NB4 (cell line): ENCODE measurements at regions not wholly inside any gene's neighbourhood (a gene's known extent, or its start where the extent isn't known, plus 50 kb on each side); places are given as distances from the start of the nearest gene placed in this dataset.
"Not testable (repeated sequence)": the region's sequence is repeated elsewhere in the genome, so short reads cannot be mapped to it uniquely, and the experiment has no call there.

Source experiments
- DNase-seq: peaks from one replicate; pipeline ENCODE4 v3.0.0; 2010; ENCODE audit warnings: low read depth
- H3K4me3 ChIP-seq: one replicate; pipeline ENCODE4 v1.5.1; 2011; ENCODE audit warnings: mild to moderate bottlenecking, low read depth, low read length, moderate library complexity
- MAX ChIP-seq: IDR thresholded peaks from 2 replicates; pipeline ENCODE4 v1.6.1; 2011; ENCODE audit warnings: low read depth, low read length
- MYC ChIP-seq: IDR thresholded peaks from 2 replicates; pipeline ENCODE4 v1.6.1; 2011; ENCODE audit warnings: low read depth, low read length
- POLR2A ChIP-seq: IDR thresholded peaks from 2 replicates; pipeline ENCODE4 v1.6.1; 2011; ENCODE audit warnings: mild to moderate bottlenecking; ENCODE audit not compliant: insufficient read length; ENCODE audit errors: extremely low read depth
- TF ChIP-seq, protein P1 (sequence below): IDR thresholded peaks from one replicate; pipeline ENCODE4 v1.5.1; 2012; ENCODE audit warnings: low read depth, low read length

- DNase-seq: no peak
- TF ChIP-seq POLR2A (no peak), MYC (no peak), MAX (no peak)
- TF ChIP-seq, protein P1, sequence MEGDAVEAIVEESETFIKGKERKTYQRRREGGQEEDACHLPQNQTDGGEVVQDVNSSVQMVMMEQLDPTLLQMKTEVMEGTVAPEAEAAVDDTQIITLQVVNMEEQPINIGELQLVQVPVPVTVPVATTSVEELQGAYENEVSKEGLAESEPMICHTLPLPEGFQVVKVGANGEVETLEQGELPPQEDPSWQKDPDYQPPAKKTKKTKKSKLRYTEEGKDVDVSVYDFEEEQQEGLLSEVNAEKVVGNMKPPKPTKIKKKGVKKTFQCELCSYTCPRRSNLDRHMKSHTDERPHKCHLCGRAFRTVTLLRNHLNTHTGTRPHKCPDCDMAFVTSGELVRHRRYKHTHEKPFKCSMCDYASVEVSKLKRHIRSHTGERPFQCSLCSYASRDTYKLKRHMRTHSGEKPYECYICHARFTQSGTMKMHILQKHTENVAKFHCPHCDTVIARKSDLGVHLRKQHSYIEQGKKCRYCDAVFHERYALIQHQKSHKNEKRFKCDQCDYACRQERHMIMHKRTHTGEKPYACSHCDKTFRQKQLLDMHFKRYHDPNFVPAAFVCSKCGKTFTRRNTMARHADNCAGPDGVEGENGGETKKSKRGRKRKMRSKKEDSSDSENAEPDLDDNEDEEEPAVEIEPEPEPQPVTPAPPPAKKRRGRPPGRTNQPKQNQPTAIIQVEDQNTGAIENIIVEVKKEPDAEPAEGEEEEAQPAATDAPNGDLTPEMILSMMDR: no peak
- H3K4me3 ChIP-seq: no peak overlapping the region
Observed at GRCh38 chr16:85204242-85205010, 92.2 kb upstream of the CIBAR2 start.

DNA sequence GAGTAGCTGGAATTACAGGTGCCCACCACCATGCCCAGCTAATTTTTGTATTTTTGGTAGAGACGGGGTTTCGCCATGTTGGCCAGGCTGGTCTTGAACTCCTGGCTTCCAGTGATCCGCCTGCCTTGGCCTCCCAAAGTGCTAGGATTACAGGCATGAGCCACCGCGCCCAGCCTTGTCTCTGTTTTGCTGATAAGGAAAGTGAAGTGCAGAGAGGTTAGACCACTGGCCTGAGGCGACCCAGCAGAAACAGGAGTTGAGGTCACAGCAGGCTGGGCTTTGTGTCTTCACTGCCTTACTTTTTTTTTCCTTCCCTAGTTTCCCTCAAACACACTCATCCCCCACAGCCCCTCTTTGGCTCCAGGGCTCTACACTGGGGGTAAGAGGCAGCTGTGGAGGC lies 93.0 kb upstream of the CIBAR2 start:
- DNase-seq, H3K4me3 ChIP-seq: not testable (repeated sequence)

DNA sequence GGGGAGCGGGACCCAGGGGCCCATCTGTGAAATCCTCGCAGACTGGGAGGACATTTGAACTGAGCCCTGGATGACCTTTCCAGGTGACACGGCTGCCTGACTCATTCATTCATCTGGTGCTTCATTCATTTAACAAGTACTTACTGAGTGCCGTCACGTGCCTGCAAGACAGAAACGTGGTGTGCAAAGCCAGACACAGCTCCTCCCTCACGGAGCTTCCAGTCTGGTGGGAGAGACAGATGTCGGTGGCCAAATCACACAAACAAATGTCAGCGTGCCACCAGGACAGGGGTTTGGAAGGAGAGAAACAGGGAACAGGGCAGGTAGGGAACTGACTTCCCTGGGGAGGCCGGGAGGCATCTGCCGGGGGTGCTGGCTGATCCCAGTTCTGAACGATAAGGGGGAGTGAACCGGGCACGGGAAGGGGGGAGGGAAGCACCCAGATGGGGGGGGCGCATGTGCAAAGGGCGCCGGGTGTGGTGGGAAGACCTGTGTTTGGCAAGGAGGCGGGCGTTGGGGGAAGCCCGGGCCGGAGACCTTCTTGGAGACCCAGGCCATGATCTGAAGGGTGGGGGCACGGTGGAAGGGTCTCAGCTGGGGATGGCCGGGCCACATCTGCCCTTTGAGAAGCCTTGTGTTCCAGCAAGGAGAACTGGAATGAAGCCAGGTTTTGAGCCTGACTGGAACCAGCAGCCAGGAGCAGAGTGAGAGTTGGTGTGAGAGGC lies 93.6 kb upstream of the CIBAR2 start:
- no peak for DNase-seq
- H3K4me3 ChIP-seq: no peak overlapping the region
- TF ChIP-seq MAX (no peak), POLR2A (no peak), MYC (no peak)
- TF ChIP-seq, protein P1: no peak

DNA sequence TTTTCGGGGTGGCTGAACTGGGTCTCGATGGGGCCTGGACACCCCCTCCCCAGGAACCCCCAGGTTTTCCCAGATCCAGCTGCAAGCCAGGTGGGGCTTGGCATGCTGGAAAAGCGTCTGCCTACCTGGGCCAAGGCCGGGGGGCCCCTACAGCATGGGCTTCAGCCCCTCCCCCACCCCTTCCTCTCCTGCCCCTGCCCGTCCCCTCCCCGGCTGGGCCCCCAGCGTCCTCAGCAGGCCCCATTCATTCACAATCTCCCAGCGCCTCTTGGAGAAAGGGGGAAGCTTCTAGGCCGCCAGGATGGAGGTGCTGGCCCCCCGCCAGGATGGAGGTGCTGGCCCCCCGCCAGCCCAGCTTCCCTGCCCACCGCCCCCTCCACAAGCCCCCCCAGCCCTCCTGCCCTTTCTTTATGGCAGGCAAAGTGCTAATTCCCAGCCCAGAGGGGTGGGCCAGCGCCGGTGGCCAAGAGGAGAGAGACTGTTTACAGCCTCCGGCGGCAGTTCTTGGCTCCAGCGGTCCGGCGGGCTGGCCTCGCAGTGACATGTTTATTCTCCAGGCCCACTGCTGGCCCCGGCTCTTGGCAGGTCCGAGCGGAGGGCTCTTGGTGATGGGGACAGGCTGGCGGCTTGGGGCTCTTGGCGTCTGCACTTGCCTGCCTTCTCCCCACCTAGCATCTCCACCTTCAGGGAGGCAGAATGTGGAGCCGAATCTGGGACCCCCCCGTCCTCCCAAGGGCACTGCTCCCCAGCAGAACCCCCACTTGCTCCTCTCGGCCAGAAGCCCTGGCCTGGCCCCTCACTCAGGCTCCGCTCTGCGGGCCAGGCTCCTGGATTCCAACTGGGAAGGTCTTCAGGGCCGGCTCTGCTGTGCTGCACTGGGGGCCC lies 94.4 kb upstream of the CIBAR2 start:
- no peak for DNase-seq
- H3K4me3 ChIP-seq: no peak overlapping the region
- TF ChIP-seq MYC: no peak
- TF ChIP-seq, protein P1: no peak
- no peak for TF ChIP-seq POLR2A
- no peak for TF ChIP-seq MAX

GRCh38 chr16:85207357-85207921 lies 95.2 kb upstream of the CIBAR2 start:
- TF ChIP-seq MAX (no peak), MYC (no peak), POLR2A (no peak)
- TF ChIP-seq, protein P1: no peak
- no peak for DNase-seq
- H3K4me3 ChIP-seq: no peak overlapping the region

DNA sequence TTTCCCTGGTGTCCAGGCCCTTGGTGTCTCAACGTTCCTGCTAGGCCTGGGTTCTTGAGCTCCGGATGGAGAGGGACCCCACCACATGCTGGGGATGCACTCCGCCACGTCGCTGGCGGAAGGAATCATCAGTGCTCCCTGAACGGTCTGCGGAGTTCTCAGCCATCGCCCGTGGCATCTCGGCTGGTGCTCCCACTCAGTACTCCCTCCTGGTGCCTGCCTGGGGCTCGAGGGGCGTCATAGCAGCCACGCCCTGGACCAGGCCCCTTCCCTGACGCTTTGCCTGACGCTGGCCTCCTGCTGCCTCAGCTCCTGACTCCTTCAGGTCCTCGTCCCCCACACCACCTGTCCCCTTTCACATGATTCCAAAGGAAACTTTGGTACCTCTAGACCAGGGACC lies 95.9 kb upstream of the CIBAR2 start:
- DNase-seq: no peak
- no peak overlapping the region for H3K4me3 ChIP-seq
- TF ChIP-seq POLR2A (no peak), MAX (no peak), MYC (no peak)
- TF ChIP-seq, protein P1: no peak
